Islet precursor cell (in vitro differentiated cells): ENCODE measurements at regions not wholly inside any gene's neighbourhood (a gene's known extent, or its start where the extent isn't known, plus 50 kb on each side); places are given as distances from the start of the nearest gene placed in this dataset.

Source experiments
- DNase-seq: peaks from one replicate; pipeline ENCODE4 v3.0.0-alpha.2; 2018

DNA sequence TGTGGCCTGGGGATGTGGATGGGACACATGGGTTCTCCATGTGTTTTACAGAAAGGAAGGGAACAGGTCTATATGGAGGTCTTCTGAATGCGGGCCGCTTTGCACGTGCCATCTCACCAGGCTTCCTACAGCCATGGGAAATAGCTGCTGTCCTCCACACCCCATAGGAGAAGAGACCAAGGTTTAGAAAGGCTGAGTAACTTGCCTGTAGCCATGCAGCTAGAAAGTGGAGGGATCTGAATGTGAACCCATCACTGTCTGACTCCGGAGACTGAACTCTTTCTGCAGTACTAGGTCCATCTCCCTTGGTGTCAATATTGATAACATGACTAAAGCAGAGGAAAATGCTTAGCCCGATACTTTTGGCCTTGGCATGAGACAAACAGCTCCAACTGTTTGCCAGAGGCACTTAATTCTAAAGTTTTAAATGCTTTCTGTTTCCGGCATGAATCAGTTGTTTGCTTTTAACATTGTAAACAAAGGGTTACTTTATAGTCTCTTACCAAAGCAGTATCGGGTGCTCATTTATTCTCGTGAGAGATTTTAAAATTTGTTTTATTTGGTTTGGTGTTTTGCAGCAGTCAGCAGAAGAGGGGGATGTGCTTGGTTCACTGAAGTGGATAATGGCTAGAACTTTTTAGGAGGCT is 64.8 kb upstream of the LOXL4 start:
- no peak for DNase-seq

DNA sequence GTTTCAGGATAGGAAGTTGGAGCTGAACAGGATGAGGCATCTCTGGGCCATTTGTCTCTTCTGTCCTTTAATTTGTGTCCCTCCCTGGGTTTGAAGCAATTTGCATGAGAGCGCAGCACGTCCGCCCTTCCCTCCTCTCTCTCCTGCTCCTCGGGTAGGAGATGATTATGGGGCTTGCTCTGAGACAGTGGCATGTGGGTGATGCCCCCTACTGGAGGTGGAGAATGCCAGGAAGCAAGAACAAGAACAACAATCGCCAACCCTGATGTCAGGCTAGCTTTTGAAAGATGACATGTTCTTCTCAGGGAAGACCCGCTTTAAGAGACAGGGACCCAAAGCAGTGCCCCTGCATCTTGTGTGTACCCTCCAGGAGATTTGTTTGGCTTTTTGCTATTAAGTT is 63.9 kb upstream of the LOXL4 start:
- peak; percentile 73 for DNase-seq

DNA sequence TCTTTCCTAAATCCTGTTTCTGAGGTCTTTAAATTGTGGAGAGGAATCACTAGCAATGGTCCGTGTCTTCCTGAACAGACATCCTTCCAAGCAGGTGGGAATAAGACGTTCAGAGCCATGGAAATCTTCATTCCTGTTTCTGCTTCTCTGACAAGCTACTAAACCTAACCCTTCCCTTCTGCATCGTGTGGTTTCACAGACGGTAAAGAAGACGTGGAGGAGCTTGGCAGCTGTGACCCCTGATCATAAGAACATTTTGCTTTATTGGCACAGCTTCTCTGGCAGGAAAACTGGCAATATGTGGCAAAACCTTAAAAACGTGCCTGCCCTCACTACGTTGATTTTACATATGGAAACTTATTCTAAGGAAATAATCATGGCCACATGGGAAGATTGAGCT is 63.0 kb upstream of the LOXL4 start:
- no peak for DNase-seq

DNA sequence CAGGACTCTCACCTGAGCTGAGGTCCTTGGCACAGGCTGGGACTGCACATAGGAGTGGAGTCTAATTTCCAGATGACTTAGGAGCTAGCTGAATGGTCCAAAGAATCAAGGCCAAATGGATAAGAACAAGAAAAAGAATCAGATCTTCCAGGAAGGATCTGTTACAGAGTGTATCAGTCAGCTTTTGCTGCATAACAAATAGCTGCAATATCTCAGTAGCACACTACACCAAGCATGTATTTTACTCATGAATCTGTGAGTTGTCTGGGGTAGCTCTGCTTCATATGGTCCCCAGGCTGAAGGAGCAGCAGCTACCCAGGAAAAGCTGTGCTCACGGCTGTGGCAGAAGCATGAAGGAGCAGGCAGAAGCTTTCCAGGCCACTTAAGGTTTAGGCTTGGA is 60.6 kb upstream of the LOXL4 start:
- DNase-seq: no peak

DNA sequence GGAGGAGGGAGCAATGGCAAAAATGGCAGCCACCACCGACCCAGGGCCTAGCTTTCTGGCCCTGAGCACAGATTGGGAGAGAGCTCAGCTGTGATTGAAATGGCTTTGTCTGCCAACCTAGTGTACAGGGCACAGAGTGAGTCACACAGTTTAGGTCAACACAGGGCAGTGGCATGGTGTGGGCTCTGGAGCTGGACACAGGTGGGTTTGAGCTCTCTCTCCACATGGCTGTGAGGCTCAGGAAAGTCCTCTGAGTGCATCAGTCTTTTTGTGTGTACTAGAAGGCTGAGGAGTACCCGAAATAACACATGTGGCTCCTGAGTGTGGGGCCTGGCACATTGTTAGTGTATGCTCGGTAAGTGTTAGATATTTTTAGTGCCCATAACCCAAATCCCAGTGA is 60.2 kb upstream of the LOXL4 start:
- no peak for DNase-seq

DNA sequence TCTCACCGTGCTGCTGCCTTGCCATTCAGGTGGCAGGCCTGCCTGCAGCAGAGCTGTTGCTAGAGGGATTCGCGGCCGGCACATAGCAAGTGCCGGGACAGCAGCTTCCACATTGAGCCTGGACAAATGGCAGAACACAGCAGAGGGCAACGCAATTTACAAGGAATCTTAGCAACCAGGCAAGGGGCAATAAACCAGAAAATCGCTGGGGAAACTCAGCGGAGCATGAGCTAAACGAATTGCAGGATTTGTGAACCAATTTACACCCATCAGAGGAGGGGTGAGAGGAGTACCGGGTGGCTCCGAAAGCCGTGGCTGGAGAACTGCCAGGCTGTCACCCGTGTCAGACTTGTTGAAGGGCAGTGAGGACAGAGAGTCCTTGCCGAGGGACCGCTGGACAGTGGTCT is 58.6 kb upstream of the LOXL4 start:
- no peak for DNase-seq

DNA sequence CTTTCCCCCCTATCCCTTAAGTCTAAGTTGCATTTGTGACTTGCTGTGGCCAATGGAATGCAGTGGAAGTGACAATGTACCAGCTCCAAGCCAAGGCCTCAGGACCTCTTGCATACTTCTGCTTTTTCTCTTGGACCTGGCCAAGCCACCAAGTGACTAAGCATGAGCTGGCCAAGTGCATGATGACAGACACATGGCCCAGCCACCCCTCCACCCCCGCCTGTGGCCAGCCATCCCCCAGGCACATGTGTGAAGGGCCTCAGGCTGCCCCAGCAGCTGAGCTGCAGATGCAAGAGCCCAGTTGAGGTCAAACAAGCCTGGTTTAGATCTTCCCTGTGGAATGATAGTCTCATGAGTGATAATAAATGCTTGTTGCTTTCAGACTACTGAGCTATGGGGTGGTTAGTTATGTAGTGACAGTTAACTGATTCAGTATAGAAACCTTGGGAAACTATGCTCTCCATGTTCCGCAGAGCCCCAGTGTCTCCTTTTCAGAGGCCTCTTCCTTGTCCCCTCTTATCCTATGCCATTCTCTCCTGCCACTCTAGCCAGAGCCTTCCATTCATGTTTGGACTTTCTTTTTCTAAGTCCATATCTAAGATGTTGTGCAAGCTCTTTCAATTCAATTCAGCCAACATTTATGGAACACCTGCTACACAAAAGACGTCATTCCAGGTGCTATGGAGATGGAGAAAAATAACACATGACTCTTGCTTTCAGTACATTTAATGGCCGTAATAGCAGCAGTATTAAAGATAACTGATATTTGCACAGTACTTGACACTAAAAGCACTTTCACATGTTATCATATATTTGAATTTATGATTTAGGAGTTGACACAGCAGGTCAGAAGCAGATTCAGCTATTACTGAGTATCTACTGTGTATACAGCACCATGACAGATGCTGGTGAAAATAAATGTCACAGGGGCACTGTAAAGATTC is 55.5 kb upstream of the LOXL4 start:
- peak; percentile 90 for DNase-seq

DNA sequence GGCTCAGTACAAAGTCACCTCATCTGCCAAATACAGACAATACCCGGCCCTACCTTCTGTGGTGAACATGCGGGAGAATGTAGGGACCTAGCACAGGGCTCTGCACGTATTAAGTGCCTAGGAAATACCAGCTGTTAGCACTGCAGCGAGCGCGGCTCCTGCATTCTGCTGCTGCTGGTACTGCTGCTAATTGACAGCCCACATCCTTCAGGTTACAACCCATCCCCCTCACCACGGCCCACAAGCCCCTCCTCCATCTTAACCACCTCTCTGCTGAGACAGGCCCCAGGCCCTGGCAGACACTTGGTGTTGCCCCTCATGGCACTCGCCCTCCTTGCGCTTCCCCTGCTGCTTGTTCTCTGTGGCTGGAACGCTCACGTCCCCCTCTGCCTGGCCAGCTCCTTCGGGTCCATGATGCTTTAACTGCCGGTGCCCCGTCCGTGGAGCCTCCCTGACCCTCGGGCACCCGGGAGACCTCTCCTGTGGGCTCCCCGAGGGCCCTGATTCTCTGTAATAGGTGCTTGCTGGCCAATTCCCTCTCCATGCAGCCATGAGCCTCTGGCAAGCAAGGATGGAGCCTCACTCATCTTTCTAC is 53.3 kb upstream of the LOXL4 start:
- DNase-seq: peak; percentile 83

DNA sequence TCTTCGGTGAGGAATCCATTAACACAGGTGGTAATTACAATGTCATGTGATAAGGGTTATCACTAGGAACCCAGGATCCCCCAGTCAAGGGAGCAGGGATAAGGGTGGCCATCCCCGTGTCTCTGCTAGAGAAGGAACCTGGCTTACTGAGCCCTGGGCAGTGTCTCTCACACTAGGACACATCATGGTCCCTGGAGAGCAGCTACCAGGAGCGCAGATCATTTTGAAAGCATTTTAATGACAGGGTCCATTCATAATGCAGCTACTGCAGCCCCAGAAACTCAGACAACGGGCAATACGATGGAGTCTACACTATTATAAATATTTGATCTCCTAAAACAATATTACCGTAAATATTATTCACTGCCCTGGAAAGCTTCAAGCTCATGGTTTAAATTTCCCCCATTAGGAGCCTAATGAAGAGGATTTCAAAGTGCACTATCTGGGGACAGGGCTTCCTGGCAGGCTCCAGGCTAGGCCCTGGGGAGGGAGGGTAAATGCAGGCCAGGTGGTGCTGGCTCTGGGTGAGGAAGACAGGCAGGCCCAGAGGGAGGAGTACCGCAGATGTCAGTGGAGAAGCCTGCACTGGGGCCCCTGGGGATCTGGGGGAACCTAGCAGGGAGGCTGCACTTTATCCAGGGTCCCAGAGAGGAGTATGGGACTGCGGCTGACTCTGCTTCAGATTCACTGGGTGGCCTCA is 52.6 kb upstream of the LOXL4 start:
- no peak for DNase-seq

DNA sequence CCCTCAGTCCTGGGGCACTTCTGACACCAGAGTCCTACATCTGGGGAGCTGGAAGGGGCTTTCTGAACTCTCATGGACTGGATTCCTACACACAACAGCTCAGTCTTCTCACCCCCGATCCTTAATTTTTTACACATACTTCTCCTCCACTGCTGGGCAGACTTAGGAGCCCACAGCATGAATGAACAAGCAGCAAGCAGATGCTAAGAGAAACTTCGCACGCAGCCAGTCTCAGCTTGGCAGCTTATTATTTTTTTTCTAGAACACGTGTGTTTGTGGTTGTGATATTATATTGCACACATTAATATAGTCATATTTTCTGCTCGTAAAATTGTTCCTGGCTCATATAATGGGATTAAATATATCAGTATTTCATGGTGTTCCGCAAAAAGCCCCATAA is 50.9 kb upstream of the LOXL4 start:
- DNase-seq: no peak
